NCI-H345 (cell line): ENCODE measurements at regions not wholly inside any gene's neighbourhood (a gene's known extent, or its start where the extent isn't known, plus 50 kb on each side); places are given as distances from the start of the nearest gene placed in this dataset.

Source experiments
- DNase-seq: peaks from one replicate; lab custom pipeline; 2025; lab: John Stamatoyannopoulos, UW

GRCh38 chr20:22848364-22848763 lies 186.7 kb upstream of the SSTR4 start:
- no peak for DNase-seq

GRCh38 chr20:22851679-22852346 lies 183.3 kb upstream of the SSTR4 start:
- DNase-seq: peak; percentile 17

- no peak for DNase-seq
Measured at GRCh38 chr20:22861231-22861980, 173.7 kb upstream of the SSTR4 start.

GRCh38 chr20:22861990-22862389 lies 173.1 kb upstream of the SSTR4 start:
- DNase-seq: no peak

GRCh38 chr20:22862671-22863230 lies 172.4 kb upstream of the SSTR4 start:
- no peak for DNase-seq

GRCh38 chr20:22863826-22864225 lies 171.3 kb upstream of the SSTR4 start:
- no peak for DNase-seq

- no peak for DNase-seq
Measured at GRCh38 chr20:22866812-22867341, 168.2 kb upstream of the SSTR4 start.

GRCh38 chr20:22878166-22878565 lies 156.9 kb upstream of the SSTR4 start:
- DNase-seq: no peak

GRCh38 chr20:22880277-22880676 lies 154.8 kb upstream of the SSTR4 start:
- DNase-seq: no peak

GRCh38 chr20:22887796-22888195 lies 147.3 kb upstream of the SSTR4 start:
- no peak for DNase-seq

GRCh38 chr20:22890594-22891300 lies 144.4 kb upstream of the SSTR4 start:
- no peak for DNase-seq

- no peak for DNase-seq
Measured at GRCh38 chr20:22901164-22901563, 133.9 kb upstream of the SSTR4 start.

GRCh38 chr20:22901921-22902320 lies 133.2 kb upstream of the SSTR4 start:
- DNase-seq: no peak

GRCh38 chr20:22904386-22904785 lies 130.7 kb upstream of the SSTR4 start:
- no peak for DNase-seq

GRCh38 chr20:22904905-22905304 lies 130.2 kb upstream of the SSTR4 start:
- no peak for DNase-seq

GRCh38 chr20:22905658-22906057 lies 129.5 kb upstream of the SSTR4 start:
- DNase-seq: no peak

GRCh38 chr20:22908437-22908836 lies 126.7 kb upstream of the SSTR4 start:
- DNase-seq: no peak

- no peak for DNase-seq
Measured at GRCh38 chr20:22908944-22909343, 126.2 kb upstream of the SSTR4 start.

- DNase-seq: no peak
Measured at GRCh38 chr20:22909436-22909835, 125.7 kb upstream of the SSTR4 start.

GRCh38 chr20:22910287-22910852 lies 124.7 kb upstream of the SSTR4 start:
- no peak for DNase-seq

- DNase-seq: no peak
Measured at GRCh38 chr20:22914291-22914690, 120.8 kb upstream of the SSTR4 start.

- no peak for DNase-seq
Measured at GRCh38 chr20:22915512-22915911, 119.6 kb upstream of the SSTR4 start.
